H1 (cell line): ENCODE measurements at regions not wholly inside any gene's neighbourhood (a gene's known extent, or its start where the extent isn't known, plus 50 kb on each side); places are given as distances from the start of the nearest gene placed in this dataset.

ENCODE experiments used
- CBX8 ChIP-seq: fragments of 300-800, 300-1000 bp; sonication (generic); IDR thresholded peaks from 2 replicates; pipeline ENCODE4 v1.7.1; 2016; ENCODE audit warnings: low read depth, low read length, borderline replicate concordance
- CHD2 ChIP-seq: IDR thresholded peaks from 2 replicates; pipeline ENCODE4 v1.6.1; 2012; ENCODE audit warnings: low read length, improper control_type of control experiment
- CHD7 ChIP-seq: fragments of 300-600 bp; sonication (generic); IDR thresholded peaks from 2 replicates; pipeline ENCODE4 v1.7.1; 2012; ENCODE audit warnings: low read length, moderate library complexity, mild to moderate bottlenecking, inconsistent platforms; ENCODE audit not compliant: insufficient replicate concordance
- EZH2 ChIP-seq: fragments of 200-600 bp; sonication (generic); IDR thresholded peaks from 2 replicates; pipeline ENCODE4 v1.7.1; 2012; ENCODE audit warnings: low read depth, mild to moderate bottlenecking, moderate library complexity, low read length, inconsistent platforms; ENCODE audit not compliant: severe bottlenecking
- JUND ChIP-seq: IDR thresholded peaks from 2 replicates; pipeline ENCODE4 v1.6.1; 2011; ENCODE audit warnings: mild to moderate bottlenecking, improper control_type of control experiment, low read length

GRCh38 chr1:188700116-188700515, 1777.5 kb downstream of the BRINP3 start (continued):
- TF ChIP-seq CHD7 (no peak), CBX8 (no peak), JUND (no peak), CHD2 (no peak), EZH2 (no peak)
- TF ChIP-seq, all 59 proteins: peak for 0
